HG03196 (cell line): ENCODE measurements at regions not wholly inside any gene's neighbourhood (a gene's known extent, or its start where the extent isn't known, plus 50 kb on each side); places are given as distances from the start of the nearest gene placed in this dataset.
"Not testable (repeated sequence)": the region's sequence is repeated elsewhere in the genome, so short reads cannot be mapped to it uniquely, and the experiment has no call there.

ENCODE experiments used
- ATAC-seq: cut with Tn5 transposase; IDR thresholded peaks from one replicate; pipeline ENCODE4 v1.9.1; 2021; ENCODE audit not compliant: unreplicated experiment

- not testable (repeated sequence) for ATAC-seq
Measured at GRCh38 chr9:95680306-95680705, 163.5 kb upstream of the PTCH1 start.

GRCh38 chr9:95679874-95680273 is 163.1 kb upstream of the PTCH1 start:
- no peak for ATAC-seq

DNA sequence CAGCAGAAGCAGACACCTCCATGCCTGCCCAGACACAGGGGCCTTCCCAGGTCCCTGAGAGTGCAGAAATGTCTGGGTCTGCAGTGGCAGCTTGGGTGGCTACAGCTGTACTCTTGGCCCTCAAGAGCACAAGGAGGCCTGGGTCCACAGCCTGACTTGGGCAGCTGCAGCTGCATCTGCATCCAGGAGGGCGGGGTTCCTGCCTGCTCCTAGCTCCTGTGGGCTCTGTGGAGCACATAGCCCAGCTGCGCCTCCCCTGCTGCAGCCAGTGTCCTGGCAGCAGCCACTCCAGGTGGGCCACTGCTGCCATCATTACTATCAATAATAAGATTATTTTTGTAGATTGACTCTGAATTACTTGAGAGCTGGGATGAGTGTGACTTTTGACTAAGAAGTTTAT is 162.0 kb upstream of the PTCH1 start:
- ATAC-seq, result no peak

- no peak for ATAC-seq
Measured at GRCh38 chr9:95670122-95670521, 153.4 kb upstream of the PTCH1 start.

DNA sequence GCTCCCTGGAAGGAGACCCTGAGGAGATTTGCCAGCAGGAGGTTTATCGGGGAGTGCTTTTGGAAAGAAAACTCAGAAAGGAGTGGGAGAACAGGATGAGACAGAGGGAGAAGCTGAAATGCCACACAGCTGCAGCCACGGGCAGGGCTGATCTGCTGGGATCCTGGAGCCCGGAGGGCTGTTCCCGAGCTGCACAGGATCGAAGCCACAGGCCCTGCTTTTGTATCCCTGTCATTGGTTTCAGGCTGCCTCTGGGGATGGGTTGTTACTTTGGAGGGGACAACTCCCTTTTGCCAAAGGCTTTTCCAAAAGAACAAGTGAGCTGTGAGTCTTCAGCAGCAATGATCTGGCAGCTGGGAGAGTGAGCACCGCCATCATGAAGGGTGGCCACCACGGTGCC is 152.5 kb upstream of the PTCH1 start:
- ATAC-seq, result no peak

DNA sequence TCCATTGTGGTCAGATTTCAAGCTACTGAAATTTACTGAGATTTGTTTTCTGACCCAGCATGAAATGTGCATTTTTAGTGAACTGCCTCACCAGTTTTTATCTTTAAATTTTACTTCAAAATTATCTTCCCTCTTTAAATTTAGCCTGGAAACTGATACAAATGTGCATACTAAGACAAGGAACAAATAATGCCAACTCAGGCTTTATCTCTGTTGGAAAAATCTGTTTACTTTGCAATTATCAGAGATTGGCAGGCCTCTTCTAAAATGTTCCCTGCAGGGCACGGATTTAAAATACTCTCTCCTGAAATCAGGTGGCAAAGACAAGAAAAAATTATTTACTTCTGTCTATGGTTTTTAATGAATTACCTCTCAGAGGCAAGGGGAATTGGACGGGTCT is 151.0 kb upstream of the PTCH1 start:
- ATAC-seq, result no peak

GRCh38 chr9:95666785-95667155 is 150.0 kb upstream of the PTCH1 start:
- ATAC-seq, result no peak

GRCh38 chr9:95666096-95666784 is 149.5 kb upstream of the PTCH1 start:
- ATAC-seq, result no peak

- no peak for ATAC-seq
Measured at GRCh38 chr9:95653246-95653645, 136.5 kb upstream of the PTCH1 start.

GRCh38 chr9:95650720-95651119 is 133.9 kb upstream of the PTCH1 start:
- no peak for ATAC-seq

DNA sequence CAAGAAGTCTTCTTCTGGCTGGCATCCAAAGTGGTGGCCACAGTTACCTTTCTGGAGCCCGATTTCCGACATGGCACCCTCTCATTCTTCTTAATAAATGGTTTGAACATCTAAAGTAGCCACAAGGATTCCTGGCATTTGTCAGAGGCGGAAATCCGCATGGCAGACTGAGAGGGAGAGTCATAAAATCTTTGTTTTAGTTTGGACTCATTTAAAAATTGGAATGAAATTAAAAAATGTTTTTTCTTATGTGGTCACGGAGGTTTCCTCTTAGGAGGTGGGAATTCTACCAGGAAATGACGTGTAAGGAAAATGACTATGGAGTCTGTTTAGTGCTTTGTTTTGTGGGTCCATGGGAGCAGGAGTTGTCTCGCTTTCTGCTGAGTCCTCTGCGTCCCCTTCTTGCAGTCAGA is 133.0 kb upstream of the PTCH1 start:
- ATAC-seq, result no peak

GRCh38 chr9:95648225-95648624 is 131.5 kb upstream of the PTCH1 start:
- ATAC-seq, result no peak

- ATAC-seq, result no peak
Measured at GRCh38 chr9:95645992-95646391, 129.2 kb upstream of the PTCH1 start.

DNA sequence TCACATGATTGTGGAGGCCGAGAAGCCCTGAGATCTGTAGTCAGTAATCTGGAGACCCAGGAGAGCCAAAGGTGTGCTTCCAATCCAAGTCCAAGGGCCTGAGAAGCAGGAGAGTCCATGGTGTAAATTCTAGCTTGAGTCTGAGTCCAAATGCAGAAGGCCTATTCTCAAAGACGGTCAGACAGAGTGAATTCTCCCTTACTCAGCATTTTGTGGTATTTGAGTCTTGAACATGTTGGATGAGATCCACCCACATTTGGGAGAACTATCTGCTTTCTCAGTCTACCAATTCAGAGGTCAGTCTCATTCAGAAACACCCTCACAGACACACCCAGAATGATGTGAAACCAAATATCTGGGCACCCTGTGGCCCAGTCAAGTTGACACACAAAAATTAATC is 128.8 kb upstream of the PTCH1 start:
- no peak for ATAC-seq

GRCh38 chr9:95644377-95644776 is 127.6 kb upstream of the PTCH1 start:
- no peak for ATAC-seq

DNA sequence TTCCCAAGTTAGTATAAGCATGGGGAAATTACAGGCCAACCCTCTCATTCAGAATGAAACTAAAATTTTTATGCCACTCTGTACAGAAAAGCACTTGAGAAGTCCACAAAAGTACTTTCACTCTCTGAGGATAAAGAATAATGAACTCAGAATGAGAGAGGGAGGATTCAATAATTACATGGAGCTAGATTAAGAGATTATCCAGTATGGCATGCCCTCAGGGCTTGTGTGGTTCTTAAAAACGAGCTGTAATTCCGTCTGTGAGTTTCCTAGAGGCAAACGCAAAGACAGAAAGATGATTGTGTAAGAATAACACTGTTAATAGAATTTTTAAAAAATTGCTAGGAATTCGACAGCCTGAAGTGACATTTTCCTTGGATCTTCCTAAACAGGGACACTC is 126.8 kb upstream of the PTCH1 start:
- no peak for ATAC-seq

DNA sequence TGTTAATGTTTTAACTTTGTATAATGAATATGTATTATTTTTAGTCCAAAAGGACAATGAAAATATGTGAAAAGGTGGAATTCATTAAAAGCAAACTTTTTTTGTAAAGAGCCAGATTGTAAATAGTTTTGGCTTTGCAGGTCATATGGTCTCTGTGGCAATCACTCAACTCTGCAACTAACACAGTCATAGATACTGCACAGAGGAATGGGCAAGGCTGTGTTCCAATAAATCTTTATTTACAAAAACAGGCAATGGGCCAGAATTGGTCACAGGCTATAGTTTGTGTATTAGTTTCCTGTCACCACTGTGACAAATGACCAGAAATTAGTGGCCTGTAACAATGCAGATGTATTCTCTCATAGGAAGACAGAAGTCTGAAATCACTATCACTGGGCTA is 125.4 kb upstream of the PTCH1 start:
- no peak for ATAC-seq

- no peak for ATAC-seq
Measured at GRCh38 chr9:95641586-95641985, 124.8 kb upstream of the PTCH1 start.

DNA sequence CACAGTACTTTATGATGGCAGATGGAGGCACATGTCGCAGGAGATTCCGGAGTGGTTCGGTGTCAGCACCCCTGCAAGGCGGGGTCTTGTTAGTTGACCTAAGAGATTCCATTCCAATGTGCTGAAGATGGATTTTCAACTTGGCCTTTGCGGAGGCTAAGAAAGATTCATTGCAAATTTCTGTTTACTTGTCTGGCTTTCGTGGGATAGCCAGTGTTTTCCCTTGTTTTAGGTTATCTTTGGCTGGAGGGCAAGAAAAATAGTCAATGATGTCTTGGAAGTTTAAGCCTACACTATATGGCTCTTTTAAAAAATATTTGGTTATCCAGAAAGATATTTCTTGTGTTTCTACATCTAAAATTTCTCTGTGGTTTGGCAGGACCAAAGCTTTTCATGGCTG is 123.6 kb upstream of the PTCH1 start:
- no peak for ATAC-seq

GRCh38 chr9:95635986-95636671 is 119.4 kb upstream of the PTCH1 start:
- ATAC-seq, result no peak

DNA sequence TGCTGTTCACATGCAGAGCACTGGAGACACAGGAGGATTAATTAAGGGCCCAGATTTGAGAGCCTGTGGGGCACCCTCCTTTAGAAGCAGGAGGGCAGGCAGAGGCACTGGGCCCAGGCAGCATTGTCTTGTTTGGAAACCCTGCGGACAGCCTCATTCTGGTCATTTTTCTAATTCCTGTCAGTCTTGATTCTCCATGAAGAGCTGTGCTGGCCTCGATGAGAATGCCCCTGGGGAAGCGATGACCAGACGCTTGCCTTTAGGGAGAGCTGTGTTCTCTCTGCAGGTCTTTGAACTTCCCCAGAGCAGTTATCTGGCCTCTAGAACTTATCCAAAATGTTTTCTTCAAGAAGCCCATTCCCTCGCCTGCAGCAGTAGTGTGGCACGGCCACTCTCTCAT is 117.8 kb upstream of the PTCH1 start:
- ATAC-seq, result no peak

DNA sequence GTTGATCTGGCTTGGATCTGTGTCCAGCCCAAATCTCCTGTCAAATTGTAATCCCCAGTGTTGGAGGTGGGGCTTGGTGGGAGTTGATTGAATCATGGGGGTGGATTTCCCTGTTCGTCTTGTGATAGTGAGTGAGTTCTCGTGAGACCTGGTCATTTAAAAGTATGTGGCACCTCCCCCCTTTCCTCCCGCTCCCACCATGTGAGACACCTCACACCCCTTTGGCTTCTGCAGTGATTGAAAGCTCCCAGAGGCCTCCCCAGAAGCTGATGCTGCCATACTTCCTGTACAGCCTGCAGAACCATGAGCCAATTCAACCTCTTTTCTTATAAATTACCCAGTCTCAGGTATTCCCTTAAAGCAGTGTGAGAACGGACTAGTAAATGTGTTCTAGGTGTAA is 117.3 kb upstream of the PTCH1 start:
- ATAC-seq, result no peak

- ATAC-seq, result no peak
Measured at GRCh38 chr9:95629585-95629984, 112.8 kb upstream of the PTCH1 start.
